ENCODE measurements at regions not wholly inside any gene's neighbourhood (a gene's known extent, or its start where the extent isn't known, plus 50 kb on each side); places are given as distances from the start of the nearest gene placed in this dataset.

- TF ChIP-seq, protein P1, sequence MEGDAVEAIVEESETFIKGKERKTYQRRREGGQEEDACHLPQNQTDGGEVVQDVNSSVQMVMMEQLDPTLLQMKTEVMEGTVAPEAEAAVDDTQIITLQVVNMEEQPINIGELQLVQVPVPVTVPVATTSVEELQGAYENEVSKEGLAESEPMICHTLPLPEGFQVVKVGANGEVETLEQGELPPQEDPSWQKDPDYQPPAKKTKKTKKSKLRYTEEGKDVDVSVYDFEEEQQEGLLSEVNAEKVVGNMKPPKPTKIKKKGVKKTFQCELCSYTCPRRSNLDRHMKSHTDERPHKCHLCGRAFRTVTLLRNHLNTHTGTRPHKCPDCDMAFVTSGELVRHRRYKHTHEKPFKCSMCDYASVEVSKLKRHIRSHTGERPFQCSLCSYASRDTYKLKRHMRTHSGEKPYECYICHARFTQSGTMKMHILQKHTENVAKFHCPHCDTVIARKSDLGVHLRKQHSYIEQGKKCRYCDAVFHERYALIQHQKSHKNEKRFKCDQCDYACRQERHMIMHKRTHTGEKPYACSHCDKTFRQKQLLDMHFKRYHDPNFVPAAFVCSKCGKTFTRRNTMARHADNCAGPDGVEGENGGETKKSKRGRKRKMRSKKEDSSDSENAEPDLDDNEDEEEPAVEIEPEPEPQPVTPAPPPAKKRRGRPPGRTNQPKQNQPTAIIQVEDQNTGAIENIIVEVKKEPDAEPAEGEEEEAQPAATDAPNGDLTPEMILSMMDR (IDR thresholded peaks at IDR 0.05): no peak
- DNase-seq (ENCODE audit: low spot score) (no peak), ATAC-seq (ENCODE audit: low FRiP score) (no peak)
These were observed 240.3 kb upstream of the BTBD3 start for GRCh38 chr20:11677428-11677827.

- TF ChIP-seq, protein P1 (IDR thresholded peaks at IDR 0.05): no peak
- ATAC-seq (ENCODE audit: low FRiP score) (no peak), DNase-seq (ENCODE audit: low spot score) (no peak)
These were observed 239.9 kb upstream of the BTBD3 start for GRCh38 chr20:11677836-11678235.

- TF ChIP-seq, protein P1 (IDR thresholded peaks at IDR 0.05): no peak
- DNase-seq (ENCODE audit: low spot score) (no peak), ATAC-seq (ENCODE audit: low FRiP score) (no peak)
These were observed 235.4 kb upstream of the BTBD3 start for GRCh38 chr20:11682285-11682684.

DNA sequence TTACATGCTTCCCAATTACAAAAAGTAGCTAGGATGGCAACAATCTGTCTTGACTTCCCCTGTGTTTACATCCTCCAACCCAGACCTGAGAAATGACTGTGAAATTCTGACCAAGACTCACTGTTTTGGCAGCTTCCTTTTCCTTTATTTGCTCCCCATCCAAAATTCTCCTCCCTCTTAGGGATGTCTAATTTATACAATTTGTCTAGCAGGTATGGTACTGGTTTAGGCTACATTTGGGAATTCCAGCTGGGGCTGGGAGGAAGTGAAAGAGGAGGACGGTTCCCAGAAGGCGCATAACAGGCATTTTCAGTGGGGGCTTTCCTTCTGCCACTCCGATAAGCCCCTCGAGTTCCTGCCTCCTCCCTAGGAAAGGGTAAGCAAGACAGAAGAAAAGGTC is 231.5 kb upstream of the BTBD3 start:
- DNase-seq (ENCODE audit: low spot score): no peak
- TF ChIP-seq, protein P1 (IDR thresholded peaks at IDR 0.05): no peak
- no peak for ATAC-seq (ENCODE audit: low FRiP score)

- ATAC-seq (ENCODE audit: low FRiP score) (no peak), DNase-seq (ENCODE audit: low spot score) (no peak)
- TF ChIP-seq, protein P1 (IDR thresholded peaks at IDR 0.05): no peak
These were observed 230.7 kb upstream of the BTBD3 start for GRCh38 chr20:11686820-11687543.

GRCh38 chr20:11687546-11688292 is 230.0 kb upstream of the BTBD3 start:
- ATAC-seq (ENCODE audit: low FRiP score): no peak
- TF ChIP-seq, protein P1 (IDR thresholded peaks at IDR 0.05): no peak
- no peak for DNase-seq (ENCODE audit: low spot score)

GRCh38 chr20:11689262-11689661 is 228.4 kb upstream of the BTBD3 start:
- TF ChIP-seq, protein P1 (IDR thresholded peaks at IDR 0.05): no peak
- ATAC-seq (ENCODE audit: low FRiP score) (no peak), DNase-seq (ENCODE audit: low spot score) (no peak)

Measured in omental fat pad (tissue), 3 donors.